ENCODE measurements at regions not wholly inside any gene's neighbourhood (a gene's known extent, or its start where the extent isn't known, plus 50 kb on each side); places are given as distances from the start of the nearest gene placed in this dataset.

- Mint-ChIP-seq H3K36me3 (no peaks in the 10 kb centered on the region), H3K9me3 (peaks cover 4% of the 10 kb centered on the region), H3K27me3 (peaks cover 12% of the 10 kb centered on the region), H3K27ac (no peak overlapping the region), H3K4me1 (no peaks in the 10 kb centered on the region), H3K4me3 (no peak overlapping the region)
Observed at GRCh38 chr1:13947658-13948057, 247.7 kb downstream of the PRDM2 start.

DNA sequence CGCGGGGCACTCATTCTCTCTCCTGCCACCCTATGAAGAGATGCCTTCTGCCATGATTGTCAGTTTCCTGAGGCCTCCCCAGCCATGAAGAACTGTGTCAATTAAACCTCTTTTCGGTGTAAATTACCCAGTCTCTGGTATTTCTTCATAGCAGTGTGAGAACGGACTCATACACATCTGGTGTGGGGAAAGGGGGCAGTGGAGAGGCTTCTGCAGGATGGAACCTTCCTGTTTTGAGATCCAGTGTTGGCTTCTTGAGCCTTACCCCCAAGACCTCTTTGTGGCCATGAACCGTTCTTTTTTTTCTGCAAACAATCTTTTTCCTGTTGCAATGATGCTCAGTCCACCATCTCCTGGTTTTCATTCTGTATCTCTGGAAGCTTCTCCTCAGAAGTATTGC is 248.4 kb downstream of the PRDM2 start:
- Mint-ChIP-seq H3K27me3 (peaks cover 12% of the 10 kb centered on the region), H3K27ac (no peak overlapping the region), H3K36me3 (no peaks in the 10 kb centered on the region), H3K4me3 (no peak overlapping the region), H3K9me3 (no peaks in the 10 kb centered on the region), H3K4me1 (no peaks in the 10 kb centered on the region)

DNA sequence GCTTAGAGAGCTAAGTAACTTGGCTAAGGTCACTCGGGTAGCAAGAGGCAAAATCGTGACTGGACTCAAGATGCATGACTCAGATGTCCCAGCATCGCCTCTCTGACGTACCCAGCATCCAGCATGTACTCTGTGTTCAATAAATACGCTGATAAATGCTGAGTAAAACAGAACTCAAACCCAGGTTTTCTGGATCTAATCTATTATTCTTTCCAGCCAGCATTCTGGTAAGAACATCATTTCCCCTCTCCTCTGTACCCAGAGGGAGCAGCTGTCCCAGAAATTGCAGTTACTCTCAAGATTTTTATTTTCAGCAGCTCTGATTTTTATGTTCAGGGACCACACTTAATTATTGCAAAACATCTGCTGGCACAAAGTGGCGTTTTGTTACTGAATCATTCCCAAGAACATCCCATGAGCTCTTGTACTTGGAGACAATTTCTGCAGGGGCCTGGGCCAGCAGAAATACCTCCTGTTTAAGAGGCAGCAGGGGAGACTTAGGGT is 249.0 kb downstream of the PRDM2 start:
- H3K36me3 Mint-ChIP-seq, result no peaks in the 10 kb centered on the region
- no peak overlapping the region for H3K4me3 Mint-ChIP-seq
- no peak overlapping the region for H3K27ac Mint-ChIP-seq
- H3K4me1 Mint-ChIP-seq, result no peaks in the 10 kb centered on the region
- no peaks in the 10 kb centered on the region for H3K9me3 Mint-ChIP-seq
- peaks cover 12% of the 10 kb centered on the region for H3K27me3 Mint-ChIP-seq

GRCh38 chr1:13949546-13949945 is 249.6 kb downstream of the PRDM2 start:
- H3K27ac Mint-ChIP-seq, result no peak overlapping the region
- no peaks in the 10 kb centered on the region for H3K4me1 Mint-ChIP-seq
- no peaks in the 10 kb centered on the region for H3K9me3 Mint-ChIP-seq
- H3K4me3 Mint-ChIP-seq, result no peak overlapping the region
- no peaks in the 10 kb centered on the region for H3K36me3 Mint-ChIP-seq
- H3K27me3 Mint-ChIP-seq, result peaks cover 7% of the 10 kb centered on the region

- no peak overlapping the region for H3K4me3 Mint-ChIP-seq
- H3K27ac Mint-ChIP-seq, result no peak overlapping the region
- H3K27me3 Mint-ChIP-seq, result peaks cover 4% of the 10 kb centered on the region
- no peaks in the 10 kb centered on the region for H3K4me1 Mint-ChIP-seq
- no peaks in the 10 kb centered on the region for H3K9me3 Mint-ChIP-seq
- H3K36me3 Mint-ChIP-seq, result no peaks in the 10 kb centered on the region
Observed at GRCh38 chr1:13950637-13951036, 250.6 kb downstream of the PRDM2 start.

DNA sequence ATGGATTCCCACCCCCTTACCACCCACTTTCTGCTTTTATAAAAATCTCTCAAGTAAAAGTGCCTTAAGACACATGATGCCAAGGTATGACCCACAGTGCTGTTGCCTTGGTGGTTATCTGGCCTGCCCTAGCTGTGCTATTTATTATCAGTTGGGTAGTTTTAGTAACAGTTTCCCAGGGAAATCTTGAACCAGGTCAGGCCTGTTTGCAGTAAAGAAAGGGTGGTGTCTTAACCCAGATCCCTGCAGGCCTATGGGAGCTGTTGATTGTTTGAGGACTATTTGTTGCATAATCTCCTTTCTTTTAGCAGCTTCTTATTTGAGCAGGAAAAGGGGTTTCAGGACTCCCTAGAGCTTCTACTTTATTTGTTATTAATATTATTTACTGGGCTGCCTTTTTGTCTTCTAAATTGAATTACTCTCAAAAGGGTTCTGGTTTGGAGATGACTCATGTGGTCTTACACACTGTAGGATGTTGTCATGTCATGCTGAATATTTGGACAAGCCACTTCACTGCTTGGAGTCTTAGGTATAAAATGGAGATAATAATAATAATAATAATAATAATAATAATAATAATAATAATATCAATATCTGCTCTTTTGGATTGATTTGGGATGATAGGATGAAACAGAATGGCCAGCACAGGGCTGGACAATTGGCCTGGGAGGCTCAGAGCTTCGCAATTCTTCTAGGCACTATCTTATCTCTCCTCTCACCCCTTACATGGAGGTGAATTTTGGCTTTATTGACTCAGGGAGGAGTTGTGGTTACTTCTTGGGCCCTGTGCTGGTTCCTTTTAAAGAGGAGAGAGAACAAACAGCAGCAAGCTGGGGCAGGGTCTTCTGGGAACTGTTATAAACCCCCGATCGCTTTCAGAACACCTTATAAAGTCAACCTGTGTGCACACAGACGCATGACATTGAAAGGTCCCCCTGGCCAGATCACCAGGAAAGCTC is 252.1 kb downstream of the PRDM2 start:
- Mint-ChIP-seq H3K27me3 (peaks cover 2% of the 10 kb centered on the region), H3K4me1 (no peaks in the 10 kb centered on the region), H3K27ac (no peak overlapping the region), H3K4me3 (no peak overlapping the region), H3K9me3 (no peaks in the 10 kb centered on the region), H3K36me3 (no peaks in the 10 kb centered on the region)

GRCh38 chr1:13952985-13953384 is 253.0 kb downstream of the PRDM2 start:
- Mint-ChIP-seq H3K27ac (no peak overlapping the region), H3K36me3 (no peaks in the 10 kb centered on the region), H3K4me3 (no peak overlapping the region), H3K4me1 (no peaks in the 10 kb centered on the region), H3K9me3 (no peaks in the 10 kb centered on the region), H3K27me3 (peaks cover 4% of the 10 kb centered on the region)

DNA sequence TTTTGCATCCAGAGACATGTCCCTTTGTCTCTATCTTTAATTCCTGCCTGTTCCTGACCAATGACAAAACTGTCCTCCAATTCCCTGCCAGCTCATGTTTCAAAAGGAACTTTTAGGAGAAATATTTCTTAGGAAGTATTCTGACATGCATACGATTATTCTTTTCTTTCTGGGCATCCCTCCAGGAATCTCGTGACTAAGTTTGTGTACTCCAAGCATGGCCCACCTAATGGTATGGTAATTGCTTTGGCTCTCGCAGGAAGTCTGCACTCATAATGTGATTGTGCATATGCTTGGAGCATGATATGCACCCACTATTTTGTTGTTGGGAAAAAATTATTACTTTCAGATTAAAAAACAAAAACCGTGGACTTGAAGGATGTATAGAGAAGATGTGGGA is 256.4 kb downstream of the PRDM2 start:
- Mint-ChIP-seq H3K36me3 (no peaks in the 10 kb centered on the region), H3K27ac (no peak overlapping the region), H3K9me3 (no peaks in the 10 kb centered on the region), H3K4me3 (no peak overlapping the region), H3K4me1 (no peaks in the 10 kb centered on the region), H3K27me3 (peaks cover 6% of the 10 kb centered on the region)

DNA sequence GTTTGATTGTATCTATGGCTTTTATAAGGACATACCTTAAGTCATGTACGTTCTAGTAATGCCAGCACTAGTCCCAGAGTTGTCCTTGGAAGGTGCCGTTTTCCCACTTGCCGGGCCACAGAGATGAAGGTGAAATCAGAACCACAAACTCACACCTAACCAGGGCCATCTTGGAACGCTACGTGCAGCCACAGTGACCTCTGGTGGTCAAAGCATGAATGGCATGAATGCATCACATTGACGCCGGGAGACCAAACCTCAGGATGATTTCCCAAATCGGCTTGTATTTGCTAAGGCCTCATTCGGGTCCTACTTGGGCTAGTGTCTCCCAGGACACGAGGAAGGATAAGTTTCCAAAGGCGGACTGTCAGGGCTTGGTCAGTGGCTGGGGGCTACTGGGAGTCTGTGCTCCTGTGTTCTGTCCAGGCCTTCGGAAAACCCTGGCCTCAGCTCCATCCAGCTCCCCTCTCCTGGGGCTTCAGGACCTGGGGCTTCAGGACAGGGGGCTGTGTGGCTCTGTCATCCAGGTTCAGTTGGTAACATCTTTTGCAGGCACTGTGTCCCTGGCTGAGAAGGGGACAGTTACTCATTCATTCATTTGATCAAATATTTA is 260.5 kb downstream of the PRDM2 start:
- peaks cover 21% of the 10 kb centered on the region for H3K27me3 Mint-ChIP-seq
- no peak overlapping the region for H3K27ac Mint-ChIP-seq
- H3K4me3 Mint-ChIP-seq, result no peak overlapping the region
- H3K9me3 Mint-ChIP-seq, result no peaks in the 10 kb centered on the region
- H3K4me1 Mint-ChIP-seq, result no peaks in the 10 kb centered on the region
- H3K36me3 Mint-ChIP-seq, result no peaks in the 10 kb centered on the region

DNA sequence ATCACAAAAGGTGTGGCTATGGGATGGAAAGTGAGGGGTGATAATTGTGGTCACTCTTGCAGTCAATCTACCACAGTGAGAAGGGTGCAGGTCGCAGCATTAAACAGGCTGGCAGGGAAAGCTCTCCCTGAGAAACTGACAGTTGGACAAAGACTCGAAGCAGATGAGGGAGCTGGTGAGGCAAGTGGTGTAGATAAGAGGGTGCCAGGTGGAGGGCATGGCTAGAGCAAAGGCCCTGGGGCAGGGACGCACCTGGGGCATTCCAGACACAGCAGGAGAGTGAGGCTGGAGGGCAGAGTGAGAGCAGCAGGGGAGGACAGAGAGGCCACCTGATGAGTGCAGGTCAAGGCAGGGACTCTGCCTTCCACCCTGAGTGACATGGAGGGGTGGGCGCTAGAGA is 264.8 kb downstream of the PRDM2 start:
- no peak overlapping the region for H3K4me3 Mint-ChIP-seq
- H3K9me3 Mint-ChIP-seq, result no peaks in the 10 kb centered on the region
- no peaks in the 10 kb centered on the region for H3K36me3 Mint-ChIP-seq
- no peak overlapping the region for H3K27ac Mint-ChIP-seq
- H3K4me1 Mint-ChIP-seq, result no peaks in the 10 kb centered on the region
- H3K27me3 Mint-ChIP-seq, result peaks cover 26% of the 10 kb centered on the region

- no peak overlapping the region for H3K4me3 Mint-ChIP-seq
- H3K9me3 Mint-ChIP-seq, result no peaks in the 10 kb centered on the region
- peaks cover 26% of the 10 kb centered on the region for H3K27me3 Mint-ChIP-seq
- no peaks in the 10 kb centered on the region for H3K4me1 Mint-ChIP-seq
- H3K36me3 Mint-ChIP-seq, result no peaks in the 10 kb centered on the region
- no peak overlapping the region for H3K27ac Mint-ChIP-seq
Observed at GRCh38 chr1:13965770-13966398, 265.9 kb downstream of the PRDM2 start.

GRCh38 chr1:13967707-13968106 is 267.7 kb downstream of the PRDM2 start:
- Mint-ChIP-seq H3K4me1 (no peaks in the 10 kb centered on the region), H3K4me3 (no peak overlapping the region), H3K9me3 (no peaks in the 10 kb centered on the region)

DNA sequence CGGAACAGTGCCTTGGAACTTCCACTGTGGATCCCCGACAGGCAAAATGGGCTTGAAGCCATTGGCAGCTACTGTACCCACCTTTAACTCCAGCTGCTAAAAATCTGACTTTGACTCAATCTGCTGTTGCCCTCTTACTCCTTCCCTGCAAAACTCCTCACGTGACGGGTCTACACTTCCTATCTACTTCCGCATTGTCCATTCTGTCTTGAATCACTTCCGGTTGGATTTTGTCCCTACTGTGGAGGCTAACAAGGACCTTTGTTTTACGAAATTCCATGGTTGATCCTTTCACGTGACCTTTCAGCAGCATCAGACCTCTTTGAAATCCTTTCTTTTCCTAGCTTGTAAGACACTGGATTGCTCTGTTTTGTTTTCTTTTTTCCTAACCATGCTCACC is 268.4 kb downstream of the PRDM2 start:
- Mint-ChIP-seq H3K27ac (no peak overlapping the region), H3K27me3 (peaks cover 17% of the 10 kb centered on the region), H3K4me1 (no peaks in the 10 kb centered on the region)

More at GRCh38 chr1:13967707-13968106, 267.7 kb downstream of the PRDM2 start:
- no peak overlapping the region for H3K27ac Mint-ChIP-seq
- H3K27me3 Mint-ChIP-seq, result peaks cover 20% of the 10 kb centered on the region
- no peaks in the 10 kb centered on the region for H3K36me3 Mint-ChIP-seq

DNA sequence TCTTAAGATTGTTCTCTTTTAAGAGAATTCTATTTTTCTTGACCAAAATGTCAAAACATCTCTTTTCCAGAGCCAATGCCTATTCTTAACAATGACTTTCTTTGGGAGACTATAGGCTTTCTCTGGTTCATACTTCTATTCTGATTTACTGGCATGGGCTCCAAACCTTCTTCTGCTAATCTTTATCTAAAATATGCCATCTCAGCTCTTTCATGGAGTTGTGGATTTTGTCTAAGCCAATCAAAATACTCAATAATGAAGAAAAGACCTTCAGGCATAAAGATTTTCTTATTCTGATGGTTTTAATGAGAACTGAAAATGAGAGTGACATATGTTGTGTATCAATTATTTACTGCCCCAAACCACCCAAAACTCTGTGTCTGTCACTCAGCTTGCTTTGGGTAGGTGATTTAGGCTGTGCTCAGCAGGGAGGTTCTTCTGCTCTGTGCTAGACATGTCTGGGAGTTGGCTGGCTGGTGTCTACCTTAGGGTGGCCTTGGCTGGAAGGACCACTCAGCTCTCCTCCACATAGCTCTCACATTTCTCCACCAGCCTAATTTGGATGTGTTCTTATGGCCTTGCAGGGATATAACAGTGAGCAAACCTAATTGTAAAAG is 270.8 kb downstream of the PRDM2 start:
- H3K27ac Mint-ChIP-seq, result no peak overlapping the region
- H3K4me1 Mint-ChIP-seq, result no peaks in the 10 kb centered on the region
- peaks cover 10% of the 10 kb centered on the region for H3K27me3 Mint-ChIP-seq
- H3K4me3 Mint-ChIP-seq, result no peak overlapping the region
- no peaks in the 10 kb centered on the region for H3K36me3 Mint-ChIP-seq
- no peaks in the 10 kb centered on the region for H3K9me3 Mint-ChIP-seq

More for the DNA sequence above, 268.4 kb downstream of the PRDM2 start:
- Mint-ChIP-seq H3K36me3 (no peaks in the 10 kb centered on the region), H3K9me3 (no peaks in the 10 kb centered on the region), H3K4me3 (no peak overlapping the region)

DNA sequence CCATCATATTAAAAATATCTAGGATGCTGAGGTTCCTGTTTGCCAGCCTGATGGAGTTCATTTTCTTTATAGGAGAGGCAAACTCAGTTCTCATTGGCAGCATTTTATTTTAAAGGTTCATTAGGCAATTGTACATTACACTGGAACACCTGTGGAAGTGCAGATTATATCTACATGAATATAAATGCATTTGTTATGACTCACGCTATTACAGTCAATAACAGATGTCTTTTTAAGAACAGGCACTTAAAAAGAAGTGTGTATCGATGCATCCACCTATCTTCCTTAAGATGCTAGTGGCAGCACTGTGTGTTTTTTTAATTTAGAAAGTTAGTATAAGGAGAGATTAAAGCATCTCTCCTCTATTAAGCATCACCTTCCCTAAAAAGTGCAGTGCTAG is 276.5 kb downstream of the PRDM2 start:
- H3K9me3 Mint-ChIP-seq, result no peaks in the 10 kb centered on the region
- H3K27ac Mint-ChIP-seq, result no peak overlapping the region
- peaks cover 4% of the 10 kb centered on the region for H3K27me3 Mint-ChIP-seq
- no peaks in the 10 kb centered on the region for H3K4me1 Mint-ChIP-seq
- H3K4me3 Mint-ChIP-seq, result no peak overlapping the region
- H3K36me3 Mint-ChIP-seq, result no peaks in the 10 kb centered on the region

Data from activated naive CD4-positive, alpha-beta T cell treated with anti-CD3 and anti-CD28 coated beads, Interleukin-2, amount 50 U/mL, for 24 hours (primary cell).